GM12878 (cell line): ENCODE measurements at regions not wholly inside any gene's neighbourhood (a gene's known extent, or its start where the extent isn't known, plus 50 kb on each side); places are given as distances from the start of the nearest gene placed in this dataset.

ENCODE experiments used
- ATAC-seq: fragments of 200-7000 bp; cut with Tn5 transposase; 3 replicates; pipeline ENCODE4 v1.9.1; 2020; ENCODE audit warnings: mild to moderate bottlenecking, moderate library complexity
- BruUV-seq: library from RNA; stranded (reverse); fragments of 400-500 nt; replicated peaks from 2 replicates; lab custom pipeline; 2021; lab: Mats Ljungman, UMichigan
- CTCF ChIA-PET: fragments of 300-600 bp; sonication (Branson Sonifier 250); formaldehyde crosslinking; extraction: SDS; loops from one replicate; lab custom pipeline; 2021; ENCODE audit warnings: inconsistent platforms; lab: Yijun Ruan, JAX
- POLR2A ChIA-PET: fragments of 350-600 bp; formaldehyde crosslinking; extraction: SDS; loops from one replicate; lab custom pipeline; 2021; ENCODE audit warnings: inconsistent platforms; lab: Charles Lee
- RAD21 ChIA-PET: fragments of 300-600 bp; sonication (Branson Sonifier 250); formaldehyde crosslinking; loops from one replicate; lab custom pipeline; 2023; ENCODE audit warnings: antibody characterized with exemption; ENCODE audit not compliant: unreplicated experiment; lab: Charles Lee
- SMC1A ChIA-PET: fragments of 300-600 bp; sonication (Branson Sonifier 250); formaldehyde crosslinking; loops from one replicate; lab custom pipeline; 2023; ENCODE audit not compliant: unreplicated experiment, uncharacterized antibody; lab: Charles Lee
- DNase-seq: peaks from one replicate; pipeline ENCODE4 v3.0.0-alpha.2; 2011; ENCODE audit warnings: low read depth, low spot score
- FAIRE-seq: peaks from 3 replicates; lab custom pipeline; 2011; peaks lifted over from hg19 to GRCh38; lab: Jason Lieb, UNC
- H2AFZ ChIP-seq: 2 replicates; pipeline ENCODE4 v1.6.0; 2011; ENCODE audit warnings: low read depth, low read length, control low read depth; ENCODE audit not compliant: control insufficient read depth
- H3K27ac ChIP-seq: 2 replicates; pipeline ENCODE4 v1.5.1; 2011; ENCODE audit warnings: control low read depth; ENCODE audit not compliant: control insufficient read depth, insufficient read depth
- H3K27me3 ChIP-seq, 2 experiments: replicated peaks in 1 of 2; 2 replicates each; pipeline versions ENCODE4 v1.6.0 to v1.6.1; 2011; ENCODE audit warnings: low read length in 1 of 2; ENCODE audit not compliant: control insufficient read depth in 2 of 2, insufficient read depth in 2 of 2
- H3K36me3 ChIP-seq, 2 experiments: 2 replicates each; pipeline ENCODE4 v1.5.1; 2011; ENCODE audit warnings: low read length in 1 of 2; ENCODE audit not compliant: control insufficient read depth in 2 of 2, insufficient read depth in 2 of 2
- H3K4me1 ChIP-seq: 2 replicates; pipeline ENCODE4 v1.6.1; 2011; ENCODE audit warnings: mild to moderate bottlenecking, low read length, moderate library complexity, mixed read lengths; ENCODE audit not compliant: control insufficient read depth, insufficient read depth
- H3K4me2 ChIP-seq: 2 replicates; pipeline ENCODE4 v1.6.0; 2011; ENCODE audit warnings: control low read depth; ENCODE audit not compliant: control insufficient read depth, insufficient read depth
- H3K4me3 ChIP-seq: fragments of 200-600 bp; sonication (generic); 2 replicates; pipeline ENCODE4 v1.5.1; 2016
- H3K79me2 ChIP-seq: 2 replicates; pipeline ENCODE4 v1.6.0; 2011; ENCODE audit warnings: low read length; ENCODE audit not compliant: control insufficient read depth, insufficient read depth
- H3K9ac ChIP-seq: 2 replicates; pipeline ENCODE4 v1.8.0; 2011; ENCODE audit warnings: low read length, control low read depth, mixed read lengths; ENCODE audit not compliant: control insufficient read depth, insufficient read depth
- H3K9me3 ChIP-seq: replicated peaks from 3 replicates; pipeline ENCODE4 v1.5.1; 2011; ENCODE audit warnings: mild to moderate bottlenecking, low read length; ENCODE audit not compliant: control insufficient read depth, insufficient read depth
- H4K20me1 ChIP-seq: 2 replicates; pipeline ENCODE4 v1.6.0; 2011; ENCODE audit not compliant: control insufficient read depth, insufficient read depth
- E4F1 ChIP-seq: fragments of 450-650 bp; IDR thresholded peaks from 2 replicates; pipeline ENCODE4 v1.6.1; 2018; ENCODE audit warnings: borderline replicate concordance, mild to moderate bottlenecking; ENCODE audit not compliant: partially characterized antibody
- HSF1 ChIP-seq: fragments of 150-350 bp; IDR thresholded peaks from 2 replicates; pipeline ENCODE4 v1.6.1; 2014; ENCODE audit warnings: mild to moderate bottlenecking, low read depth, low read length
- IRF4 ChIP-seq: IDR thresholded peaks from 2 replicates; pipeline ENCODE4 v1.6.1; 2011; ENCODE audit warnings: low read depth, low read length
- JUND ChIP-seq: IDR thresholded peaks from 2 replicates; pipeline ENCODE4 v1.6.1; 2012; ENCODE audit warnings: low read depth, mild to moderate bottlenecking, low read length, improper control_type of control experiment, moderate library complexity
- KAT2A ChIP-seq: conservative IDR thresholded peaks from 2 replicates; pipeline ENCODE4 v1.6.1; 2011; ENCODE audit warnings: low read depth, low read length; ENCODE audit not compliant: control insufficient read depth
- MLLT1 ChIP-seq: fragments of 450-650 bp; IDR thresholded peaks from 2 replicates; pipeline ENCODE4 v1.6.1; 2016; ENCODE audit warnings: mild to moderate bottlenecking
- NFIC ChIP-seq: IDR thresholded peaks from 2 replicates; pipeline ENCODE4 v1.6.1; 2012; ENCODE audit warnings: low read depth, mild to moderate bottlenecking, inconsistent platforms, low read length, moderate library complexity
- NR2C1 ChIP-seq: fragments of 450-650 bp; IDR thresholded peaks from 2 replicates; pipeline ENCODE4 v1.6.1; 2017; ENCODE audit warnings: antibody characterized with exemption, mild to moderate bottlenecking, moderate library complexity
- NR2F1 ChIP-seq: fragments of 450-650 bp; conservative IDR thresholded peaks from 2 replicates; pipeline ENCODE4 v1.6.1; 2017; ENCODE audit warnings: mild to moderate bottlenecking
- PAX5 ChIP-seq: IDR thresholded peaks from 2 replicates; pipeline ENCODE4 v1.6.1; 2011; ENCODE audit warnings: low read depth, low read length, borderline replicate concordance
- POLR2A ChIP-seq: IDR thresholded peaks from 2 replicates; pipeline ENCODE4 v1.6.1; 2011; ENCODE audit warnings: low read depth, mild to moderate bottlenecking, low read length
- RAD51 ChIP-seq: fragments of 450-650 bp; IDR thresholded peaks from 2 replicates; pipeline ENCODE4 v1.6.1; 2016; ENCODE audit warnings: moderate library complexity, mild to moderate bottlenecking, inconsistent platforms
- SREBF2 ChIP-seq: IDR thresholded peaks from 2 replicates; pipeline ENCODE4 v1.6.1; 2012; ENCODE audit warnings: mild to moderate bottlenecking, low read length
- STAT3 ChIP-seq: IDR thresholded peaks from 2 replicates; pipeline ENCODE4 v1.6.1; 2011; ENCODE audit warnings: low read depth, low read length, improper control_type of control experiment
- WGBS: methylation state at CpG from one replicate; pipeline ENCODE4 v1.1.6; 2016; ENCODE audit warnings: low lambda C conversion rate; ENCODE audit not compliant: insufficient replicate concordance, insufficient coverage; ENCODE audit errors: missing lambda C conversion rate; 5-methylcytosine and 5-hydroxymethylcytosine counted together
- in situ Hi-C: fragments of 300-500 bp; cut with MboI; formaldehyde crosslinking; loops from 9 replicates; pipeline ENCODE4 v1.14.3; 2018; ENCODE audit warnings: mixed read lengths
- intact Hi-C: fragments of 100-400 bp; cut with micrococcal nuclease; formaldehyde crosslinking; loops from one replicate; pipeline ENCODE4 v1.14.2; 2022; ENCODE audit not compliant: unreplicated experiment

GRCh38 chr10:127824826-127825225 is 67.9 kb downstream of the CLRN3 start:
- H3K27me3 ChIP-seq = no peaks in the 10 kb centered on the region
- TF ChIP-seq RAD51 (no peak), POLR2A (no peak), JUND (no peak), HSF1 (no peak), NR2C1 (no peak), PAX5 (no peak), NR2F1 (no peak), NFIC (no peak), E4F1 (no peak), MLLT1 (no peak), KAT2A (no peak), STAT3 (no peak), SREBF2 (no peak), IRF4 (no peak)
- TF ChIP-seq, all 136 proteins: peak for 0
- H3K27ac ChIP-seq = no peak overlapping the region
- H3K9me3 ChIP-seq = no peaks in the 10 kb centered on the region; the same call in 2 of the 3 replicates
- ATAC-seq (no peak), DNase-seq (no peak), FAIRE-seq (no peak)
- H3K4me1 ChIP-seq = no peaks in the 10 kb centered on the region
- ChIA-PET POLR2A (no interaction called here), CTCF (no interaction called here), SMC1A (no interaction called here), RAD21 (no interaction called here)
- no peaks in the 10 kb centered on the region for H3K36me3 ChIP-seq
- no peaks in the 10 kb centered on the region for H3K79me2 ChIP-seq
- intact Hi-C loops = no loop called here
- no peak overlapping the region for H3K4me2 ChIP-seq
- H3K9ac ChIP-seq = no peak overlapping the region
- in situ Hi-C loops = no loop called here
- no peak overlapping the region for H2AFZ ChIP-seq
- BruUV-seq = no TSS peak
- WGBS = 12% methylated on average over 2 of the region's 2 CpGs
- no peaks in the 10 kb centered on the region for H4K20me1 ChIP-seq
- H3K4me3 ChIP-seq = no peak overlapping the region
